Neural progenitor cell (in vitro differentiated cells): ENCODE measurements at regions not wholly inside any gene's neighbourhood (a gene's known extent, or its start where the extent isn't known, plus 50 kb on each side); places are given as distances from the start of the nearest gene placed in this dataset.

ENCODE experiments used
- EZH2phosphoT487 ChIP-seq: fragments of 200-600 bp; sonication (generic); IDR thresholded peaks from 2 replicates; pipeline ENCODE4 v1.6.1; 2017; ENCODE audit warnings: antibody characterized with exemption
- TF ChIP-seq, protein P1 (sequence below): fragments of 200-600 bp; sonication (generic); IDR thresholded peaks from 2 replicates; pipeline ENCODE4 v1.5.1; 2017; ENCODE audit warnings: antibody characterized with exemption, mild to moderate bottlenecking

DNA sequence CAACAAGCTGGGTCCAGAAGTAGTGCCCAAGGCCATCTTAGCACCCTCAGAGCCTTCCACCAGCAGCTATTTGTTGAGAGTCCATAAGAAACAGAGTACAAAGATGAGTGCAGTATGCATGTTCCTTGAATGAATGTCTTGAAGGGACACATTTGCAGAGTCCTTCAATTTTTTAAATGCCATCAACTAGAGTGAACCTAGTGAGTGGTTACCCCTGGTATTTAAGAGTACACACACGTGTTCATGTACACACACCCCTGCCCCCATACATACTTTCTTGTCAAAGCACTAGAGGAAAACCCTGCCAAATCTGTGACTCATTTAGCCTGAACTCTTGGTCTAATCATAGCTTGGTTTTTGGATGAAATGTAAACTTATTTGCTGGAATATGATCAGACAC lies 84.5 kb upstream of the GALNT15 start:
- TF ChIP-seq, protein P1, sequence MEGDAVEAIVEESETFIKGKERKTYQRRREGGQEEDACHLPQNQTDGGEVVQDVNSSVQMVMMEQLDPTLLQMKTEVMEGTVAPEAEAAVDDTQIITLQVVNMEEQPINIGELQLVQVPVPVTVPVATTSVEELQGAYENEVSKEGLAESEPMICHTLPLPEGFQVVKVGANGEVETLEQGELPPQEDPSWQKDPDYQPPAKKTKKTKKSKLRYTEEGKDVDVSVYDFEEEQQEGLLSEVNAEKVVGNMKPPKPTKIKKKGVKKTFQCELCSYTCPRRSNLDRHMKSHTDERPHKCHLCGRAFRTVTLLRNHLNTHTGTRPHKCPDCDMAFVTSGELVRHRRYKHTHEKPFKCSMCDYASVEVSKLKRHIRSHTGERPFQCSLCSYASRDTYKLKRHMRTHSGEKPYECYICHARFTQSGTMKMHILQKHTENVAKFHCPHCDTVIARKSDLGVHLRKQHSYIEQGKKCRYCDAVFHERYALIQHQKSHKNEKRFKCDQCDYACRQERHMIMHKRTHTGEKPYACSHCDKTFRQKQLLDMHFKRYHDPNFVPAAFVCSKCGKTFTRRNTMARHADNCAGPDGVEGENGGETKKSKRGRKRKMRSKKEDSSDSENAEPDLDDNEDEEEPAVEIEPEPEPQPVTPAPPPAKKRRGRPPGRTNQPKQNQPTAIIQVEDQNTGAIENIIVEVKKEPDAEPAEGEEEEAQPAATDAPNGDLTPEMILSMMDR = no peak
- no peak for TF ChIP-seq EZH2phosphoT487
